MM.1S (cell line): ENCODE measurements at regions not wholly inside any gene's neighbourhood (a gene's known extent, or its start where the extent isn't known, plus 50 kb on each side); places are given as distances from the start of the nearest gene placed in this dataset.

Source experiments
- DNase-seq: peaks from one replicate; pipeline ENCODE4 v3.0.0-alpha.2; 2015
- H2AFZ ChIP-seq: fragments of 300-600 bp; sonication (generic); 2 replicates; pipeline ENCODE4 v1.6.0; 2016; ENCODE audit warnings: antibody characterized with exemption, low read length
- H3F3A ChIP-seq: fragments of 300-600 bp; sonication (generic); 2 replicates; pipeline ENCODE4 v1.6.1; 2016; ENCODE audit warnings: mild to moderate bottlenecking, antibody characterized with exemption, low read length, moderate library complexity, mixed read lengths; ENCODE audit not compliant: insufficient read depth
- H3K27ac ChIP-seq: fragments of 300-600 bp; sonication (generic); 2 replicates; pipeline ENCODE4 v1.5.1; 2016; ENCODE audit warnings: mild to moderate bottlenecking, low read length
- H3K27me3 ChIP-seq: fragments of 300-600 bp; sonication (generic); replicated peaks from 2 replicates; pipeline ENCODE4 v1.6.0; 2016; ENCODE audit warnings: low read length; ENCODE audit not compliant: insufficient read depth
- H3K36me3 ChIP-seq: fragments of 300-600 bp; sonication (generic); replicated peaks from 2 replicates; pipeline ENCODE4 v1.6.1; 2016; ENCODE audit warnings: mild to moderate bottlenecking, low read length, mixed read lengths; ENCODE audit not compliant: insufficient read depth
- H3K4me1 ChIP-seq: fragments of 300-600 bp; sonication (generic); 2 replicates; pipeline ENCODE4 v1.6.1; 2016; ENCODE audit warnings: low read length, mixed read lengths
- H3K4me2 ChIP-seq: fragments of 300-600 bp; sonication (generic); 2 replicates; pipeline ENCODE4 v1.6.0; 2016; ENCODE audit warnings: low read depth, low read length
- H3K4me3 ChIP-seq: fragments of 300-600 bp; sonication (generic); 2 replicates; pipeline ENCODE4 v1.5.1; 2016; ENCODE audit warnings: low read length, mixed read lengths
- H3K79me2 ChIP-seq: fragments of 300-600 bp; sonication (generic); 2 replicates; pipeline ENCODE4 v1.6.1; 2016; ENCODE audit warnings: mixed run types, low read length, mixed read lengths
- H3K9ac ChIP-seq: fragments of 300-600 bp; sonication (generic); 2 replicates; pipeline ENCODE4 v1.6.1; 2016; ENCODE audit warnings: low read length, mixed read lengths
- H3K9me2 ChIP-seq: fragments of 300-600 bp; sonication (generic); replicated peaks from 2 replicates; pipeline ENCODE4 v1.6.1; 2016; ENCODE audit warnings: mild to moderate bottlenecking, low read length, mixed read lengths; ENCODE audit not compliant: insufficient read depth
- H3K9me3 ChIP-seq: fragments of 300-600 bp; sonication (generic); replicated peaks from 2 replicates; pipeline ENCODE4 v1.6.1; 2016; ENCODE audit warnings: mild to moderate bottlenecking, low read length, mixed read lengths; ENCODE audit not compliant: insufficient read depth
- H4K20me1 ChIP-seq: fragments of 300-600 bp; sonication (generic); 2 replicates; pipeline ENCODE4 v1.6.1; 2016; ENCODE audit warnings: mild to moderate bottlenecking, low read length, moderate library complexity, mixed read lengths; ENCODE audit not compliant: insufficient read depth
- CTCF ChIP-seq: fragments of 300-600 bp; sonication (generic); IDR thresholded peaks from 2 replicates; pipeline ENCODE4 v1.5.1; 2016; ENCODE audit warnings: antibody characterized with exemption, low read length, mixed read lengths
- EZH2 ChIP-seq: fragments of 300-600 bp; sonication (generic); optimal IDR thresholded peaks from 2 replicates; pipeline ENCODE3; 2017; ENCODE audit warnings: low read depth, mild to moderate bottlenecking, antibody characterized with exemption, low read length, mixed read lengths
- EZH2phosphoT487 ChIP-seq: fragments of 300-600 bp; sonication (generic); IDR thresholded peaks from 2 replicates; pipeline ENCODE4 v1.6.1; 2018; ENCODE audit warnings: antibody characterized with exemption, low read length

DNA sequence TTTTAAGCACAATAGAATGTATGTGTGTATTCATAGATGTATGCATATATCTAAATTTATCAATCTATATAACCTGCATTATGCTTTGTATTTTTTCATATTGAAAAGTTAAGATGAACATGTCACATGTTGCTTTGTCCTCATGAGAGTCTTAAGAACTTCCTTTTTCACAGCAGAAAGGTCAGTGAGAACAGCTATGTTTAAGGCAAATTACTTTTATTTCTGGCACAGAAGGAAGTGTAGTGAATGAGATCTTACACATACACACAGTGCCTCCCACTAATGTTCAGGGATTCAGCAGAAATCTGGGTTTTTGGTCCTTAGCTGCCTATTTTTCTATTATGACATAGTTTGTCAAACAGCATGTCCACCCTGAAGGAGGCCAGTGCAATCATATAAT, 134.8 kb downstream of the TMEM26 start:
- Histone ChIP-seq H4K20me1 (no peaks in the 10 kb centered on the region), H3K27ac (no peak overlapping the region), H3K4me2 (no peak overlapping the region), H3F3A (no peaks in the 10 kb centered on the region), H3K9me2 (no peaks in the 10 kb centered on the region), H3K4me1 (peaks cover 17% of the 10 kb centered on the region), H3K27me3 (no peaks in the 10 kb centered on the region), H3K9ac (no peak overlapping the region), H3K36me3 (no peaks in the 10 kb centered on the region), H3K9me3 (no peaks in the 10 kb centered on the region), H2AFZ (no peak overlapping the region), H3K79me2 (no peaks in the 10 kb centered on the region), H3K4me3 (no peak overlapping the region)
- TF ChIP-seq EZH2phosphoT487 (no peak), CTCF (no peak), EZH2 (no peak)
- no peak for DNase-seq

- Histone ChIP-seq H3K9ac (no peak overlapping the region), H3K27ac (no peak overlapping the region; the same call in 1 of the 2 replicates), H3K9me2 (no peaks in the 10 kb centered on the region), H3K36me3 (no peaks in the 10 kb centered on the region), H3K4me3 (no peak overlapping the region), H3K9me3 (no peaks in the 10 kb centered on the region), H4K20me1 (no peaks in the 10 kb centered on the region), H3K27me3 (no peaks in the 10 kb centered on the region), H3K4me1 (peaks cover 20% of the 10 kb centered on the region), H2AFZ (no peak overlapping the region), H3F3A (no peaks in the 10 kb centered on the region), H3K4me2 (peak overlapping the region; percentile 39; the same call in 1 of the 2 replicates), H3K79me2 (no peaks in the 10 kb centered on the region)
- no peak for TF ChIP-seq CTCF
- TF ChIP-seq EZH2: no peak
- TF ChIP-seq EZH2phosphoT487: no peak
- no peak for DNase-seq
These were observed 135.5 kb downstream of the TMEM26 start for GRCh38 chr10:61317706-61318105.

GRCh38 chr10:61316676-61317265, 136.4 kb downstream of the TMEM26 start:
- no peak for TF ChIP-seq EZH2
- TF ChIP-seq EZH2phosphoT487: no peak
- TF ChIP-seq CTCF: no peak
- no peak overlapping the region for H3K4me3 ChIP-seq
- H3F3A ChIP-seq: no peaks in the 10 kb centered on the region
- no peak overlapping the region for H3K4me2 ChIP-seq
- H3K79me2 ChIP-seq: no peaks in the 10 kb centered on the region
- no peak overlapping the region for H2AFZ ChIP-seq
- peaks cover 20% of the 10 kb centered on the region for H3K4me1 ChIP-seq
- no peaks in the 10 kb centered on the region for H4K20me1 ChIP-seq
- H3K9ac ChIP-seq: no peak overlapping the region
- no peaks in the 10 kb centered on the region for H3K36me3 ChIP-seq
- H3K27ac ChIP-seq: no peak overlapping the region
- H3K9me3 ChIP-seq: no peaks in the 10 kb centered on the region
- H3K27me3 ChIP-seq: no peaks in the 10 kb centered on the region
- no peaks in the 10 kb centered on the region for H3K9me2 ChIP-seq
- DNase-seq: no peak
